Upper lobe of left lung (tissue), 4 donors: ENCODE measurements at regions not wholly inside any gene's neighbourhood (a gene's known extent, or its start where the extent isn't known, plus 50 kb on each side); places are given as distances from the start of the nearest gene placed in this dataset.

ENCODE experiments used
- CTCF ChIP-seq, 6 experiments: fragments of 450-650 bp in 4 of 6; fragments of 200-600 bp in 2 of 6; sonication (generic) in 2 of 6; IDR thresholded peaks; one replicate each; pipeline ENCODE4 v1.5.1; 2016 to 2019; ENCODE audit warnings: antibody characterized with exemption in 6 of 6
- EP300 ChIP-seq, 4 donors: sonication (generic); formaldehyde crosslinking; IDR thresholded peaks; one replicate each; pipeline ENCODE4 v1.5.1; 2017; ENCODE audit warnings: antibody characterized with exemption in 4 of 4, control low read depth in 2 of 4
- POLR2AphosphoS5 ChIP-seq, 2 donors: sonication (generic); formaldehyde crosslinking; IDR thresholded peaks; one replicate each; pipeline ENCODE4 v1.5.1; 2017; ENCODE audit warnings: antibody characterized with exemption in 2 of 2

DNA sequence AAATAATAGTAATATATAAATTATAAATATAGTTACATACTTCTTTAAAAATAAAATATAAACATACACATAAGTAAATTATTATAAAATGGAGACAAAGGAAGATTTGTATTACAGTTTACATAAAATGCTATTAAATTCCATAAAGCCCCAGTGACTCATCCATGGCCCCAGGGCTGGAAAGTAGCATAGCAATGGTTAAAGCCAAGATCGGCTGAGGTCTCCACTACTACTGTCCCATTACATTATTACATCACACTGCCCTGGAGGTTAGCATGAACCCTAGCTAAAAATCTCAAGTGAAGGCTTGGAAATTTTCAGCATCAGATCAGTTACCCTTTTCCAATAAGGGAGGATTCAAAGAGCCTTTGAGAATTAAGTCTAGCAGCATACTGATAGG, 936.2 kb downstream of the DSC3 start:
- TF ChIP-seq CTCF (IDR thresholded peaks at IDR 0.05) (no peak), EP300 (IDR thresholded peaks at IDR 0.05) (no peak), POLR2AphosphoS5 (IDR thresholded peaks at IDR 0.05) (no peak)
